GM12872 (cell line): ENCODE measurements at regions not wholly inside any gene's neighbourhood (a gene's known extent, or its start where the extent isn't known, plus 50 kb on each side); places are given as distances from the start of the nearest gene placed in this dataset.

ENCODE experiments used
- TF ChIP-seq, protein P1 (sequence below): IDR thresholded peaks from 3 replicates; pipeline ENCODE4 v1.5.1; 2011; ENCODE audit warnings: low read depth, mild to moderate bottlenecking, low read length, moderate library complexity; ENCODE audit not compliant: insufficient read depth

DNA sequence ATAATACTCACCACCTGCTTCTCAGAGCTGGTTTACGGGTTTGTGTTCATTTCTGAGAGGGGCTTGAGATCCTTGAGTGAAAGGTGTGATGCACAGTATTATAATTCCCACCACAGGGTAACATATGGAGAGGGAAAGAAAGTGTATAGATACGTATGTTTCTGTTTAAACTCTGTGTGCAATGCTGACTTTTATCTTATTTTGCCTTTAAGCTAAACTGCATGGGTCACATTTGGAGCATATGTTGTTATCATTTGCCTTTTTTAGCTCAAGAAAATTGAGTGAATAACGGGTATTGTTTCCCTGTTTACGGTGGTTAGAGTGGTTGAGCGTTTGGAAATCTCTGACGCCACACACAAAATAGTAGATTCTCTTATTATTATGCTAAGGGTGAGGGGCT, 191.1 kb upstream of the NFIA start:
- TF ChIP-seq, protein P1, sequence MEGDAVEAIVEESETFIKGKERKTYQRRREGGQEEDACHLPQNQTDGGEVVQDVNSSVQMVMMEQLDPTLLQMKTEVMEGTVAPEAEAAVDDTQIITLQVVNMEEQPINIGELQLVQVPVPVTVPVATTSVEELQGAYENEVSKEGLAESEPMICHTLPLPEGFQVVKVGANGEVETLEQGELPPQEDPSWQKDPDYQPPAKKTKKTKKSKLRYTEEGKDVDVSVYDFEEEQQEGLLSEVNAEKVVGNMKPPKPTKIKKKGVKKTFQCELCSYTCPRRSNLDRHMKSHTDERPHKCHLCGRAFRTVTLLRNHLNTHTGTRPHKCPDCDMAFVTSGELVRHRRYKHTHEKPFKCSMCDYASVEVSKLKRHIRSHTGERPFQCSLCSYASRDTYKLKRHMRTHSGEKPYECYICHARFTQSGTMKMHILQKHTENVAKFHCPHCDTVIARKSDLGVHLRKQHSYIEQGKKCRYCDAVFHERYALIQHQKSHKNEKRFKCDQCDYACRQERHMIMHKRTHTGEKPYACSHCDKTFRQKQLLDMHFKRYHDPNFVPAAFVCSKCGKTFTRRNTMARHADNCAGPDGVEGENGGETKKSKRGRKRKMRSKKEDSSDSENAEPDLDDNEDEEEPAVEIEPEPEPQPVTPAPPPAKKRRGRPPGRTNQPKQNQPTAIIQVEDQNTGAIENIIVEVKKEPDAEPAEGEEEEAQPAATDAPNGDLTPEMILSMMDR = no peak

DNA sequence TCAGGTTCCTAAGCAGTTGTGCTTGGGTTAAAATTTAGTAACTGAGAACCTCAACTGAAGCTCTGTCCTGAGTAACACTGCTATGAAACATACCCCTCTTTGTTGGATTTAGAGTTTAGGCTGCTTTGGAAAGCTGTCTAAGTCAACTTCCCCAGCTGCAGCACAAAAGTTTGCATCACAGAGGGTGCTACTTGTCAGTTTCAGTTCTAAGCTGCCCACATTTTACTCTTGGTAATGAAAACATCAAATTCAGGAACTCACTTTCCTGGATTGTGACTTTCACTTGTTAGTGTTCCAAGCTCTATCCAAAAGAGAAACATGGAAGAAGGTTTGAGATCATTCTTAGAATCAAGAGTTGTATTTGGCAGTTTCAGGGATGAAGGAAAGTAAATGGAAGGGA, 191.7 kb upstream of the NFIA start:
- TF ChIP-seq, protein P1 = no peak

DNA sequence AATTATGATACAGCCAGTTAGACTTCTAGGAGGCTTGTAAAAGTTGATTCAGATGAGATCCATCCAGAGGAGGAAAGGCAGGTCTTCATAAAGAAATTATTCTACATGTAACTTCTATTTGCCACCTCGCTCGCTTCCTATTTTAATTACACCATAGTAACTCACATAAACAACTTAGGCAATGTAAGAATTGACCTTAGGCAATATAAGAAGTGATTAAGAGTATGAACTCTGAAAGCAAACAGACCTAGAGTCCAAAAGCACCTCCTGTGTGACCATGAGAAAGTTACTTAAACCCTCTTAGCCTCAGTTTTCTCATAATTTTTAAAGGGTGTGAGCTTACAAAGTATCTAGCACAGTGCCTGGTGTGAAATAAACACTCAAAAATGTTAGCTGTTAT, 192.7 kb upstream of the NFIA start:
- TF ChIP-seq, protein P1 = no peak

DNA sequence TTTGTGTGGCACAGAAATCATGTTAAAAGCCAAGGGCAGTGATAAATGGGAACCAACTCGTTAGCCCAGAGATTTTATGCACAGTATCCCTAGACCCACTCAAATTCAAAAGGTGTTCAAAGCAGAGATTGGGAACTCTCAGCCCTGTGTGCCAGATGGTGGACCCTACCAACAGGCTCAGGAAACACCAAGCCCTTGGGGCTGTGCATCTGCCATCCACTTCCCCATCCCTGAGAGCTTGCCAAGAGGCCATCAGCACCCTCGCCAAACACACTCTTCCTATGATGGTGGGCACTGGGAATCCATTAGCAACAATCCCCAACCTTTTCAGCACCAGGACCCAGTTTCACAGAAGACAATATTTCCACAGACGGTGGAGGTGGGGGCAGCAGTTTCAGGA, 194.2 kb upstream of the NFIA start:
- TF ChIP-seq, protein P1 = no peak

DNA sequence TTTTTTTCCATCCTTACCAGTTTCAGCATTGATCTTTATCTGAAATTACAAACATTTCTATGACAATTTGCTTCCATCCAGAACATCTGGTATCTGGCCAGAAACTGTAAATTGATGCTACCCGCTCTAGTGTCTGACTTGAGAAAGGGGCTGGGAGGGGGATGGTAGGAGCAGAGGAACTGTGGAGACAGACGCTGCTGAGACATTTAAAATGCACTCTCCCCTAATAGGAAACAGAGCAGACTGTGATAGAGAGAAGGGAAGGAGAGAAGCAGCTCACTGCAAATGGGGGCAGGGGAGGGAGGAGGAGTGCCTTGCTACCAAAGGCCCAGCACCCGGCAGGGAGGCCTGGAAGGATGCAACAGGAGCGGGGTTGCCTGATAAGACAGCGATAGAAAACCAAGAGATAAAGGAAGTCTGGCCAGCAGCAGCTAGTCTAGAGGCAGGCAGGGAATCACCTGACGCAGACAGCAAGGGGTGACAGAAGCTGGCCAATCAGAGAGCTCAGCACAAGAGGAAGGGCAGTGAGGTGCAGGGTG, 195.5 kb upstream of the NFIA start:
- TF ChIP-seq, protein P1 = no peak

DNA sequence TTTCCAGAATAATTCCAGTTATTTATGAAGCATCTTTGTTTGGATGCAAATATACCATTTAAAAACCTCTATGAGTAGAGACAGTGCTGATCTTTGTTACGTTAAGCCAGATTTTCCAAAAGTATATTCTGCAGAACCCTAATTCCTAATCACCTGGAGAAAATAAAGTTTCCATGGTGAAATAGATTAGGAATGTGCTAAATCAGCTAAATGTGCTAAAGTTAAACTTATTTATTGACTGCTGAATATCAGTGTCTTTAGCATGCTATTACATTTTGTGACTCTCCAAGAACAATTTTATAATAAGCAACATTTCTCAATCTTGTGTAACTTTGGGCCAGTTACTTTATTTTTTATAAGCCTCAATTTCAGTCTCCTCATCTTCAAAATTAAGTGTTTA, 196.3 kb upstream of the NFIA start:
- TF ChIP-seq, protein P1 = no peak

DNA sequence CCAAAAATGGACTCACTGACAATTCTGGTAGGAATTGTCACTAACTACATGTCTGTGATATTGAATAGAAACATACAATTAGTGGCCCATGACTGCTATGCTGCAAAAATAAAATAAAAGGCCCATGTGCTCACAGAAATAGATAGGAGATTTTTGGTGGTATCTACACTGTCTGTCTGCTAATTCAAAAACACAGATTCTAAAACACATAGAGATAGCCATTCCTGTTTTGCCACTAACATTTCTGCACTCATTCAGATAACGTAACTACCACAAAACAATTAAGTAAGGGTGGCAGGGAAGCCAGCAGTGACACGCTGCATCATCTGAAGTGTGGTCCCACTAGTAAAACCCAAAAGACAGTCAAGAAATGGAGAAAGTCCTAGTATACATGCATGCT, 202.2 kb upstream of the NFIA start:
- TF ChIP-seq, protein P1 = no peak
